ENCODE measurements at regions not wholly inside any gene's neighbourhood (a gene's known extent, or its start where the extent isn't known, plus 50 kb on each side); places are given as distances from the start of the nearest gene placed in this dataset.
"Not testable (repeated sequence)": the region's sequence is repeated elsewhere in the genome, so short reads cannot be mapped to it uniquely, and the experiment has no call there.

DNA sequence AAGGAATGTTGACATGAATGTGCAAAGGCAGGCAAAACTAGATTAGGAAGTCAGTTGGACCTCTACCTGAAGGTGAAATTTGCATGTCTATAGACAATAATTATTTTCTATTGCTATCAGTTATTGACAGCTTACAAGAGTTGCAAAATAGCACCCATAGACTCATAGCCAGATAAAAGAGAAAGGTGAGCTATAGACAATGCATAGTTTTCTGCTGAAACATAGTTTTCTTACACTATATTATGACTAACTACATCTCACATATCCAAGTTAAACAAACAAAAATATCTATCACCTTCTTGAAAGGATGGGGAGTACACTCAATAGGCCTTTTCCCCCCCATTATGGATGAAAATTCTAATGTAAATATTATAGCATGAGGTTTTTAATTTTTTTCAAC, 305.0 kb downstream of the PTH2R start:
- DNase-seq (ENCODE audit: low read depth in 2 of 2): no peak
- TF ChIP-seq, protein P1, sequence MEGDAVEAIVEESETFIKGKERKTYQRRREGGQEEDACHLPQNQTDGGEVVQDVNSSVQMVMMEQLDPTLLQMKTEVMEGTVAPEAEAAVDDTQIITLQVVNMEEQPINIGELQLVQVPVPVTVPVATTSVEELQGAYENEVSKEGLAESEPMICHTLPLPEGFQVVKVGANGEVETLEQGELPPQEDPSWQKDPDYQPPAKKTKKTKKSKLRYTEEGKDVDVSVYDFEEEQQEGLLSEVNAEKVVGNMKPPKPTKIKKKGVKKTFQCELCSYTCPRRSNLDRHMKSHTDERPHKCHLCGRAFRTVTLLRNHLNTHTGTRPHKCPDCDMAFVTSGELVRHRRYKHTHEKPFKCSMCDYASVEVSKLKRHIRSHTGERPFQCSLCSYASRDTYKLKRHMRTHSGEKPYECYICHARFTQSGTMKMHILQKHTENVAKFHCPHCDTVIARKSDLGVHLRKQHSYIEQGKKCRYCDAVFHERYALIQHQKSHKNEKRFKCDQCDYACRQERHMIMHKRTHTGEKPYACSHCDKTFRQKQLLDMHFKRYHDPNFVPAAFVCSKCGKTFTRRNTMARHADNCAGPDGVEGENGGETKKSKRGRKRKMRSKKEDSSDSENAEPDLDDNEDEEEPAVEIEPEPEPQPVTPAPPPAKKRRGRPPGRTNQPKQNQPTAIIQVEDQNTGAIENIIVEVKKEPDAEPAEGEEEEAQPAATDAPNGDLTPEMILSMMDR (IDR thresholded peaks at IDR 0.05; ENCODE audit: low read depth, low read length): no peak
- H3K4me3 ChIP-seq (replicated peaks in 1 of 2; ENCODE audit: low read depth in 2 of 2, low read length in 2 of 2): no peak overlapping the region

DNA sequence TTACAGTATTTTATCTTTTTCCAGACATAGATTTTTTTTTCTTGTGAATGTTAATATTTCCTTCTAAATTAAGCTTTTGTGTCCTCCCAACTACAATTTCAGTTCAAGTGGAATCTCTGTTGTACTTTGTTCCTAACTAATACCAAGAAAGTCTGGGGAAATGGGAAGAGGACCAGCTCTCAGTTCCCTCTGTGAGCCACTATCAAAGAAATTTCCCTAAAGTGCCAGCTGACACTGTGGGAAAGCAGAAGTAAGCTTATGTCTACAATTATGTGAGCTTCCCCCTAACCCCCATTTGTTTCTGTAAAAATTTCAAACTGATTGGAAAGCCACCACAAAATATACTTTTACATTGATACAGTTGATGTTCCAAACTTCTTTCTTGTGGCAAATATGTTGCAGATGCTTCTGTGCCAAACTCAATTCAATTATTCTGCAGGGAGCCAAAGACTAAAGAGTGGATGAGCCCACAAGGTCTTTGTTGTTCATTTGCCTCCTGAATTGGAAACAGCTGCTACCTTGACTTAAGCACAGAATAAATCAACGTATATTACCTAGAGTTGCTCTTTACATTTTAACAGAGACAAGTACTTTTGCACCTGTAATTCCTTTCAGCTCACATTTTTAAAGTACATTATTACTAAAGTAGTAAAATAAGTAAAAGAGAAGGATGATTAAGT, 306.6 kb downstream of the PTH2R start:
- H3K4me3 ChIP-seq (replicated peaks in 1 of 2; ENCODE audit: low read depth in 2 of 2, low read length in 2 of 2): no peak overlapping the region
- no peak for DNase-seq (ENCODE audit: low read depth in 2 of 2)
- TF ChIP-seq, protein P1 (IDR thresholded peaks at IDR 0.05; ENCODE audit: low read depth, low read length): no peak

DNA sequence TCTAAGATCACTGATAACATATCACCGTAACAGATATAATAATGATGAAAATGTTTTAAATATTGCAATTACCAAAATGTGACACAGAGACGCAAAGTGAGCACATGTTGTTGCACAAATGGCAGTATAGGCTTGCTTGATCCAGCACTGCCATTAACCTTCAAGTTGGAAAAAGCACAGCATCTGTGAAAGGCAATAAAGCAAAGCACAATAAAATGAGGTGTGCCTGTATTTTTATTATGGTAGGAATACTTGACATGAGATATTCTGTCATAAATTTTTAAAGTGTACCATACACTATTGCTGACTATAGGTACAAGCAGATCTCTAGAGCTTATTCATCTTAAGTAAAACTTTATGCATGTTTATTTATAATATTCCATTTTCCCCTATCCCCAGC, 312.2 kb downstream of the PTH2R start:
- TF ChIP-seq, protein P1 (IDR thresholded peaks at IDR 0.05; ENCODE audit: low read depth, low read length): no peak
- DNase-seq (ENCODE audit: low read depth in 2 of 2): no peak
- H3K4me3 ChIP-seq (replicated peaks in 1 of 2; ENCODE audit: low read depth in 2 of 2, low read length in 2 of 2): no peak overlapping the region

DNA sequence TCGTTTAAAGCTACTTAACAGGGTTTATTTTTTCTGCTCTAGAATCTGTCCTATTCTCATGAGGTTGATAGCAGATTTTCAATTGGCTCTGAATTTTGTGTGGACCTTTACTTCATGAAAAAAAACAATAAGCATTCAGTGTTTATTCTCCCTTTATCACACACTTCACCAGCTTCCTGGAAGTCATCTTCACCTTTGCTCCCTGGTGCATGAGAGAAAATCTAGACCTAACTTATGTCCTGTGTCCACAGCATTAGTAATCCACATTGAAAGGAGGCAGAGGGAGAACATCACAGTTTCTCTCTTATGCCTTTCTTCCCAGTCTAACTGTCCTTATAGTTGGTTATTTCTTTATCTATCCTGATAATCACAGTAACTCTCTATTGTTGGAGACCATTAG, 316.1 kb downstream of the PTH2R start:
- DNase-seq (ENCODE audit: low read depth in 2 of 2): no peak
- H3K4me3 ChIP-seq (replicated peaks in 1 of 2; ENCODE audit: low read depth in 2 of 2, low read length in 2 of 2): no peak overlapping the region
- TF ChIP-seq, protein P1 (IDR thresholded peaks at IDR 0.05; ENCODE audit: low read depth, low read length): no peak

DNA sequence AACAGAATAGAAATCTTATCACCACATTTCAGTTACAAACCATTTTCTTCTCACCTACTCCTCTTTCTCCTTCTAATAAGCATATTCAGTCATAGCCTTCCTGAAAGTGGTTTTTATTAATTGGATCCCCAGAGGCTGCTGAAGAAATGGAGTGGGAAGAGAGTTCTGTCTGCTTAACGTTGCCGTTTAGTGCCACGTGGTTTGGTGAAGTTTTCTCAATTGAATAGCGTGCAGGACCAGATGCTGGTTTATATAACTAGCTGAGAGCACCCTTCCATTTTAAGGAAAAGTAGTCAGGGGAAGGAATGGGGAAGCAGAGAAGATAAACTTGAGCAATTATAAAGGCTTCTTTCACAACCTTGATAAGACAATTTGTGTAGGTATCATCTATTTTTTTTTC, 318.7 kb downstream of the PTH2R start:
- TF ChIP-seq, protein P1 (IDR thresholded peaks at IDR 0.05; ENCODE audit: low read depth, low read length): no peak
- DNase-seq (ENCODE audit: low read depth in 2 of 2): no peak
- H3K4me3 ChIP-seq (replicated peaks in 1 of 2; ENCODE audit: low read depth in 2 of 2, low read length in 2 of 2): no peak overlapping the region

DNA sequence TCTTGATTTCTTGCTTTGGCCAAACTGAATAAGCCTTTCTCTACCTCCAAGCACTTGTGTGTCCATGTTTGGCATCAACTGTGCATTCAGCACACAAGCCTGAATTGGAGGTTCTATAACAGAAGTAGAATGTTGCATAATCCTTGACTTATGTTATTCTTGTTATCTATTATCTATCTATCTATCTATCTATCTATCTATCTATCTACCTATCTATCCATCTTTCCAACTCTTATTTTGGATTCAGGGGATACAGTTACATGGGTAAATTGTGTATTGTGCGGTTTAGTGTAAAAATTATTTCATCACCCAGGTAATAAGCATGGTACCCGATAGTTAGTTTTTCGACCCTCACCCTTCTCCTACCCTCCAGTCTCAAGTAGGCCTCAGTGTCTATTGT, 319.6 kb downstream of the PTH2R start:
- no peak for DNase-seq (ENCODE audit: low read depth in 2 of 2)
- H3K4me3 ChIP-seq (replicated peaks in 1 of 2; ENCODE audit: low read depth in 2 of 2, low read length in 2 of 2): no peak overlapping the region
- TF ChIP-seq, protein P1 (IDR thresholded peaks at IDR 0.05; ENCODE audit: low read depth, low read length): no peak

DNA sequence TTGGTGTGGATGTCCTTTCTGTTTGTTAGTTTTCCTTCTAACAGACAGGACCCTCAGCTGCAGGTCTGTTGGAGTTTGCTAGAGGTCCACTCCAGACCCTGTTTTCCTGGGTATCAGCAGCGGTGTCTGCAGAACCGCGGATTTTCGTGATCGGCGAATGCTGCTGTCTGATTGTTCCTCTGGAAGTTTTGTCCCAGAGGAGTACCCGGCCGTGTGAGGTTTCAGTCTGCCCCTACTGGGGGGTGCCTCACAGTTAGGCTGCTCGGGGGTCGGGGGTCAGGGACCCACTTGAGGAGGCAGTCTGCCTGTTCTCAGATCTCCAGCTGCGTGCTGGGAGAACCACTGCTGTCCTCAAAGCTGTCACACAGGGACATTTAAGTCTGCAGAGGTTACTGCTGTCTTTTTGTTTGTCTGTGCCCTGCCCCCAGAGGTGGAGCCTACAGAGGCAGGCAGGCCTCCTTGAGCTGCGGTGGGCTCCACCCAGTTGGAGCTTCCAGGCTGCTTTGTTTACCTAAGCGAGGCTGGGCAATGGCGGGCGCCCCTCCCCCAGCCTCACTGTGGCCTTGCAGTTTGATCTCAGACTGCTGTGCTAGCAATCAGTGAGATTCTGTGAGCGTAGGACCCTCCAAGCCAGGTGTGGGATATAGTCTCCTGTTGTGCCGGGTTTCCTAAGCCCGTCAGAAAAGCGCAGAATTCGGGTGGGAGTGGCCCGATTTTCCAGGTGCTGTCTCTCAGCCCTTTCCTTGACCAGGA, 345.2 kb downstream of the PTH2R start:
- DNase-seq (ENCODE audit: low read depth in 2 of 2); H3K4me3 ChIP-seq (replicated peaks in 1 of 2; ENCODE audit: low read depth in 2 of 2, low read length in 2 of 2): not testable (repeated sequence)
